Left ventricle myocardium inferior (tissue), 1 donor: ENCODE measurements at regions not wholly inside any gene's neighbourhood (a gene's known extent, or its start where the extent isn't known, plus 50 kb on each side); places are given as distances from the start of the nearest gene placed in this dataset.

Experiments used
- DNase-seq: peaks from one replicate; pipeline ENCODE4 v3.0.0-alpha.2; 2020
- H3K27ac ChIP-seq: fragments of 200-600 bp; replicated peaks from 2 replicates; pipeline ENCODE4 v1.8.0; 2021
- H3K27me3 ChIP-seq: fragments of 200-600 bp; 2 replicates; pipeline ENCODE4 v1.8.0; 2021; ENCODE audit warnings: low read depth
- H3K36me3 ChIP-seq: fragments of 200-600 bp; 2 replicates; pipeline ENCODE4 v1.8.0; 2021
- H3K4me1 ChIP-seq: fragments of 200-600 bp; 2 replicates; pipeline ENCODE4 v1.8.0; 2021
- H3K4me3 ChIP-seq: fragments of 200-600 bp; 2 replicates; pipeline ENCODE4 v1.8.0; 2021; ENCODE audit warnings: mild to moderate bottlenecking, moderate library complexity
- H3K9me3 ChIP-seq: fragments of 200-600 bp; replicated peaks from 2 replicates; pipeline ENCODE4 v1.8.0; 2021
- intact Hi-C: fragments of 100-400 bp; cut with micrococcal nuclease; formaldehyde crosslinking; loops from one replicate; pipeline ENCODE4 v1.11.0; 2022
- TF ChIP-seq, protein P1 (sequence below): fragments of 200-600 bp; IDR thresholded peaks from 2 replicates; pipeline ENCODE4 v1.8.0; 2021; ENCODE audit warnings: antibody characterized with exemption, mild to moderate bottlenecking, borderline replicate concordance
- donor health status: DM: no; HTN: yes; CAD: no; lungs with severe emphysema.

DNA sequence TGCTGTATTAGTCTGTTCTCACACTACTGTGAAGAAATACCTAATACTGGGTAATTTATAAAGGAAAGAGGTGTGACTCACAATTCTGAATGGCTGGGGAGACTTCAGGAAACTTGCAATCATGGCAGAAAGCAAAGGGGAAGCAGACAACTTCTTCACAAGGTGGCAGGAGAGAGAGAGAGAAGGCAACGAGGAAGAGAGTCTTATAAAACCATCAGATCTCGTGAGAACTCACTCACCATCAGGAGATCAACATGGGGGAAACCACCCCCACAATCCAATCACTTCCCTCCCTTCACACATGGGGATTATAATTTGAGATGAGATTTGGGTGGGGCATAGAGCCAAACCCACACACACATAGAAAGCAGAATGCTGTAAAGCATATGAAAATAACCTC is 896.2 kb downstream of the CDH11 start:
- TF ChIP-seq, protein P1, sequence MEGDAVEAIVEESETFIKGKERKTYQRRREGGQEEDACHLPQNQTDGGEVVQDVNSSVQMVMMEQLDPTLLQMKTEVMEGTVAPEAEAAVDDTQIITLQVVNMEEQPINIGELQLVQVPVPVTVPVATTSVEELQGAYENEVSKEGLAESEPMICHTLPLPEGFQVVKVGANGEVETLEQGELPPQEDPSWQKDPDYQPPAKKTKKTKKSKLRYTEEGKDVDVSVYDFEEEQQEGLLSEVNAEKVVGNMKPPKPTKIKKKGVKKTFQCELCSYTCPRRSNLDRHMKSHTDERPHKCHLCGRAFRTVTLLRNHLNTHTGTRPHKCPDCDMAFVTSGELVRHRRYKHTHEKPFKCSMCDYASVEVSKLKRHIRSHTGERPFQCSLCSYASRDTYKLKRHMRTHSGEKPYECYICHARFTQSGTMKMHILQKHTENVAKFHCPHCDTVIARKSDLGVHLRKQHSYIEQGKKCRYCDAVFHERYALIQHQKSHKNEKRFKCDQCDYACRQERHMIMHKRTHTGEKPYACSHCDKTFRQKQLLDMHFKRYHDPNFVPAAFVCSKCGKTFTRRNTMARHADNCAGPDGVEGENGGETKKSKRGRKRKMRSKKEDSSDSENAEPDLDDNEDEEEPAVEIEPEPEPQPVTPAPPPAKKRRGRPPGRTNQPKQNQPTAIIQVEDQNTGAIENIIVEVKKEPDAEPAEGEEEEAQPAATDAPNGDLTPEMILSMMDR: no peak
- Histone ChIP-seq H3K4me3 (no peak overlapping the region), H3K36me3 (no peaks in the 10 kb centered on the region), H3K9me3 (peaks cover 26% of the 10 kb centered on the region), H3K27ac (no peak overlapping the region), H3K27me3 (no peaks in the 10 kb centered on the region), H3K4me1 (no peaks in the 10 kb centered on the region)
- intact Hi-C loops: no loop called here
- DNase-seq: no peak

- Histone ChIP-seq H3K27ac (no peak overlapping the region), H3K36me3 (no peaks in the 10 kb centered on the region), H3K4me3 (no peak overlapping the region), H3K27me3 (no peaks in the 10 kb centered on the region), H3K4me1 (no peaks in the 10 kb centered on the region), H3K9me3 (peaks cover 20% of the 10 kb centered on the region)
- TF ChIP-seq, protein P1: no peak
- no peak for DNase-seq
- intact Hi-C loops: no loop called here
These were observed 896.8 kb downstream of the CDH11 start for GRCh38 chr16:64225036-64225435.

- Histone ChIP-seq H3K36me3 (no peaks in the 10 kb centered on the region), H3K27me3 (no peaks in the 10 kb centered on the region), H3K27ac (no peak overlapping the region), H3K9me3 (no peaks in the 10 kb centered on the region), H3K4me1 (no peaks in the 10 kb centered on the region), H3K4me3 (no peak overlapping the region)
- DNase-seq: no peak
- TF ChIP-seq, protein P1: no peak
- intact Hi-C loops: no loop called here
These were observed 903.9 kb downstream of the CDH11 start for GRCh38 chr16:64217789-64218535.

DNA sequence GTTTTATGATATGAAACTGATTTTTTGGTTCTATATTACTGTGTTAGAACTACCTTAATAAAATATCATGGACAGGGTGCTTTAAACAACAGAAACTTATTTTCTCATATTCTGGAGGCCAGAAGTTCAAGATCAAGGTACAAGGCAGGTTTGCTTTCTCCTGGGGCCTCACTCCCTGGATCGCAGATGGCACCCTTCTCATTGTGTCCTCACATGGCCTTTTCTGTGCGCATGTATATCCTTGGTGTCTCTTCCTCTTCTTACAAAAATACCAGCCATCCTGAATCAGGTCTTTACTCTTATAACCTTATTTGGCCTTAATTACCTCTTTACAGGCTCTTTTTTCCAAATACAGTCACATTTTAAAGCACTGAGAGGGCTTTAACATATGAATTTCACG is 906.1 kb downstream of the CDH11 start:
- H3K36me3 ChIP-seq: no peaks in the 10 kb centered on the region
- no peak for DNase-seq
- H3K9me3 ChIP-seq: no peaks in the 10 kb centered on the region
- no peak overlapping the region for H3K4me3 ChIP-seq
- no peaks in the 10 kb centered on the region for H3K4me1 ChIP-seq
- H3K27ac ChIP-seq: no peak overlapping the region
- TF ChIP-seq, protein P1: no peak
- H3K27me3 ChIP-seq: no peaks in the 10 kb centered on the region
- intact Hi-C loops: no loop called here

DNA sequence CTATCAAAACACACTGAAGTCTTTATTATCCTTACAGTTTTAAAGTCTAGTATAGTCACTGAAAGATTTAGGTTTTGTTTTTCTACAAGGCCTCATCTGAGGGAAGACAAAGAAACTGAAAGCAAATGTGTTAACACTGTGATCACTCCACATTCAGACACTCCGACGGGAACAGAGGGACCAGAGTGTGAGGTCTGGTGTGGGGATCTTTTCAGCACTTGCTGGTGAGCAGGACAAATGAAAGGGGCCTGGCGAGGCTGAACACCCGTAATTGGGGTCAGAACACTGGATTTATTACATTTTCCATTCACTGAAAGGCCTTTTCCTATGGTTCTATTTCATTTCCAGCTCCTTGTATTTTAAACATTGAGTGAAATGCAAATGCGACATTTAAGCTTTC is 910.5 kb downstream of the CDH11 start:
- DNase-seq: no peak
- TF ChIP-seq, protein P1: no peak
- H3K9me3 ChIP-seq: no peaks in the 10 kb centered on the region
- no peaks in the 10 kb centered on the region for H3K36me3 ChIP-seq
- no peaks in the 10 kb centered on the region for H3K27me3 ChIP-seq
- H3K27ac ChIP-seq: no peak overlapping the region
- no peaks in the 10 kb centered on the region for H3K4me1 ChIP-seq
- no peak overlapping the region for H3K4me3 ChIP-seq
- intact Hi-C loops: no loop called here
